ENCODE measurements at regions not wholly inside any gene's neighbourhood (a gene's known extent, or its start where the extent isn't known, plus 50 kb on each side); places are given as distances from the start of the nearest gene placed in this dataset.

- no peak overlapping the region for H2BK15ac ChIP-seq (ENCODE audit: low read length)
- no peak overlapping the region for H3K4me3 ChIP-seq (ENCODE audit: extremely low read depth in 1 of 4, insufficient read depth in 2 of 4, low read depth in 3 of 4, low read length in 4 of 4)
- WGBS, 2 experiments (ENCODE audit: extremely low coverage in 1 of 2, insufficient coverage in 1 of 2, insufficient read length in 1 of 2, insufficient replicate concordance in 2 of 2, low coverage in 1 of 2, low lambda C conversion rate in 2 of 2, missing lambda C conversion rate in 1 of 2) = 100% methylated on average over 1 of the region's 1 CpG; no CpG with 5 or more reads in 1 of the 2 experiments
- H3K36me3 ChIP-seq (ENCODE audit: control insufficient read depth in 2 of 4, insufficient read depth in 4 of 4, low read length in 3 of 4) = no peaks in the 10 kb centered on the region
- H2AFZ ChIP-seq (ENCODE audit: low read length) = no peak overlapping the region
- no peak overlapping the region for H4K8ac ChIP-seq (ENCODE audit: extremely low read depth, insufficient read depth, low read length)
- no peak overlapping the region for H3K14ac ChIP-seq (ENCODE audit: insufficient read length)
- H3K79me2 ChIP-seq (ENCODE audit: control insufficient read depth in 1 of 2, insufficient read depth in 2 of 2, low read length in 2 of 2) = no peaks in the 10 kb centered on the region
- H2AK5ac ChIP-seq (ENCODE audit: low read depth, low read length) = no peak overlapping the region
- no peak overlapping the region for H4K5ac ChIP-seq (ENCODE audit: insufficient read length, low read depth, low read length)
- H3K4ac ChIP-seq (replicated peaks; ENCODE audit: insufficient read length, low read depth, low read length) = no peak overlapping the region
- H3K4me1 ChIP-seq (replicated peaks in 1 of 4; ENCODE audit: control insufficient read depth in 3 of 4, insufficient read depth in 4 of 4, low read length in 3 of 4) = no peaks in the 10 kb centered on the region
- H3K56ac ChIP-seq (replicated peaks; ENCODE audit: insufficient read length, low read depth, low read length) = no peak overlapping the region
- POLR2A ChIA-PET (ENCODE audit: partially characterized antibody) = no interaction called here
- H4K20me1 ChIP-seq (replicated peaks in 1 of 2; ENCODE audit: control insufficient read depth in 1 of 2, insufficient read depth in 2 of 2, low read length in 2 of 2) = no peaks in the 10 kb centered on the region
- H2BK120ac ChIP-seq (replicated peaks; ENCODE audit: low read depth, low read length) = no peak overlapping the region
- CTCF ChIA-PET (ENCODE audit: partially characterized antibody) = no interaction called here
- no peaks in the 10 kb centered on the region for H3K23me2 ChIP-seq (ENCODE audit: low read depth, low read length)
- H2BK12ac ChIP-seq (ENCODE audit: low read depth, low read length) = no peak overlapping the region
- no peak overlapping the region for H2BK20ac ChIP-seq (ENCODE audit: low read length)
- no peaks in the 10 kb centered on the region for H3K27me3 ChIP-seq (replicated peaks in 1 of 4; ENCODE audit: control insufficient read depth in 3 of 4, extremely low read depth in 1 of 4, insufficient read depth in 3 of 4, low read length in 3 of 4)
- H3K18ac ChIP-seq (ENCODE audit: extremely low read depth, low read length) = no peak overlapping the region
- no peak overlapping the region for H4K91ac ChIP-seq (replicated peaks; ENCODE audit: insufficient read length, low read length)
- DNase-seq (ENCODE audit: low read depth in 1 of 2, low spot score in 2 of 2) = no peak
- H3K79me1 ChIP-seq (ENCODE audit: low read depth, low read length) = no peaks in the 10 kb centered on the region
- H3K23ac ChIP-seq (ENCODE audit: insufficient read length) = no peak overlapping the region
- H3K9ac ChIP-seq (replicated peaks in 1 of 4; ENCODE audit: extremely low read depth in 1 of 4, low read depth in 3 of 4, low read length in 3 of 4) = no peak overlapping the region
- no peak for FAIRE-seq
- H3K9me3 ChIP-seq (ENCODE audit: insufficient read depth in 2 of 2, low read depth in 1 of 2, low read length in 1 of 2) = no peaks in the 10 kb centered on the region
- H3K4me2 ChIP-seq (ENCODE audit: insufficient read depth in 1 of 2, low read depth in 2 of 2, low read length in 2 of 2) = no peak overlapping the region
- no peak overlapping the region for H3K27ac ChIP-seq (ENCODE audit: low read depth, low read length)
- no peak overlapping the region for H2BK5ac ChIP-seq (ENCODE audit: low read depth, low read length)
- no peak for TF ChIP-seq FOSL1 (IDR thresholded peaks at IDR 0.05; ENCODE audit: insufficient read depth, low read depth, low read length)
- TF ChIP-seq POLR2AphosphoS5 (IDR thresholded peaks at IDR 0.05; ENCODE audit: low read depth, low read length) = no peak
- TF ChIP-seq CREB1 (IDR thresholded peaks at IDR 0.05) = no peak
- TF ChIP-seq POLR2A (IDR thresholded peaks at IDR 0.05; ENCODE audit: control extremely low read depth in 1 of 2, low read depth in 2 of 2, low read length in 2 of 2) = no peak
- TF ChIP-seq ATF2 (IDR thresholded peaks at IDR 0.05; ENCODE audit: low read length) = no peak
- TF ChIP-seq SP1 (IDR thresholded peaks at IDR 0.05; ENCODE audit: low read depth, low read length) = no peak
- no peak for TF ChIP-seq CTBP2 (IDR thresholded peaks at IDR 0.05; ENCODE audit: borderline replicate concordance, insufficient read depth, insufficient read length, low read length)
- no peak for TF ChIP-seq NRF1 (IDR thresholded peaks at IDR 0.05; ENCODE audit: low read depth, low read length)
- no peak for TF ChIP-seq BCL11A (IDR thresholded peaks at IDR 0.05; ENCODE audit: low read depth in 2 of 2, low read length in 2 of 2)
- no peak for TF ChIP-seq CBX8 (IDR thresholded peaks at IDR 0.05; ENCODE audit: borderline replicate concordance, low read depth, low read length)
- no peak for TF ChIP-seq SIX5 (IDR thresholded peaks at IDR 0.05; ENCODE audit: low read depth, low read length)
- no peak for TF ChIP-seq RBBP5 (IDR thresholded peaks at IDR 0.05; ENCODE audit: borderline replicate concordance, low read depth, low read length)
- no peak for TF ChIP-seq SIRT6 (IDR thresholded peaks at IDR 0.05; ENCODE audit: low read length)
- no peak for TF ChIP-seq PHF8 (conservative IDR thresholded peaks at IDR 0.05; ENCODE audit: low read depth, low read length)
- no peak for TF ChIP-seq CBX5 (IDR thresholded peaks at IDR 0.05; ENCODE audit: low read depth, low read length)
Observed at GRCh38 chr1:221805121-221805520, 63.2 kb upstream of the DUSP10 start.

Measured in H1 (cell line).